Ishikawa (cell line): ENCODE measurements at regions not wholly inside any gene's neighbourhood (a gene's known extent, or its start where the extent isn't known, plus 50 kb on each side); places are given as distances from the start of the nearest gene placed in this dataset.

Experiments used
- CEBPB ChIP-seq: IDR thresholded peaks from 2 replicates; pipeline ENCODE4 v1.6.1; 2012
- CREB1 ChIP-seq: IDR thresholded peaks from 2 replicates; pipeline ENCODE4 v1.6.1; 2012; ENCODE audit warnings: low read depth
- EGR1 ChIP-seq: IDR thresholded peaks from 2 replicates; pipeline ENCODE4 v1.6.1; 2012
- EP300 ChIP-seq: IDR thresholded peaks from 2 replicates; pipeline ENCODE4 v1.6.1; 2012; ENCODE audit warnings: borderline replicate concordance
- FOXM1 ChIP-seq: IDR thresholded peaks from 2 replicates; pipeline ENCODE4 v1.6.1; 2012; ENCODE audit warnings: low read depth, borderline replicate concordance
- NFIC ChIP-seq: IDR thresholded peaks from 2 replicates; pipeline ENCODE4 v1.6.1; 2012
- RAD21 ChIP-seq: IDR thresholded peaks from 2 replicates; pipeline ENCODE4 v1.6.1; 2012; ENCODE audit warnings: low read depth
- TAF1 ChIP-seq: IDR thresholded peaks from 2 replicates; pipeline ENCODE4 v1.6.1; 2012; ENCODE audit warnings: low read depth, mild to moderate bottlenecking
- TCF12 ChIP-seq: IDR thresholded peaks from 2 replicates; pipeline ENCODE4 v1.6.1; 2012; ENCODE audit warnings: low read depth
- TEAD4 ChIP-seq: IDR thresholded peaks from 2 replicates; pipeline ENCODE4 v1.6.1; 2012
- YY1 ChIP-seq: IDR thresholded peaks from 2 replicates; pipeline ENCODE4 v1.6.1; 2012; ENCODE audit warnings: low read depth
- ZBTB7A ChIP-seq: IDR thresholded peaks from 2 replicates; pipeline ENCODE4 v1.6.1; 2012; ENCODE audit warnings: low read depth
- TF ChIP-seq, protein P1 (sequence below): IDR thresholded peaks from 2 replicates; pipeline ENCODE4 v1.6.1; 2012
- TF ChIP-seq, protein P2 (sequence below): IDR thresholded peaks from 2 replicates; pipeline ENCODE4 v1.6.1; 2012
- TF ChIP-seq, protein P3 (sequence below): IDR thresholded peaks from 2 replicates; pipeline ENCODE4 v1.6.1; 2012; ENCODE audit warnings: low read depth, mild to moderate bottlenecking

DNA sequence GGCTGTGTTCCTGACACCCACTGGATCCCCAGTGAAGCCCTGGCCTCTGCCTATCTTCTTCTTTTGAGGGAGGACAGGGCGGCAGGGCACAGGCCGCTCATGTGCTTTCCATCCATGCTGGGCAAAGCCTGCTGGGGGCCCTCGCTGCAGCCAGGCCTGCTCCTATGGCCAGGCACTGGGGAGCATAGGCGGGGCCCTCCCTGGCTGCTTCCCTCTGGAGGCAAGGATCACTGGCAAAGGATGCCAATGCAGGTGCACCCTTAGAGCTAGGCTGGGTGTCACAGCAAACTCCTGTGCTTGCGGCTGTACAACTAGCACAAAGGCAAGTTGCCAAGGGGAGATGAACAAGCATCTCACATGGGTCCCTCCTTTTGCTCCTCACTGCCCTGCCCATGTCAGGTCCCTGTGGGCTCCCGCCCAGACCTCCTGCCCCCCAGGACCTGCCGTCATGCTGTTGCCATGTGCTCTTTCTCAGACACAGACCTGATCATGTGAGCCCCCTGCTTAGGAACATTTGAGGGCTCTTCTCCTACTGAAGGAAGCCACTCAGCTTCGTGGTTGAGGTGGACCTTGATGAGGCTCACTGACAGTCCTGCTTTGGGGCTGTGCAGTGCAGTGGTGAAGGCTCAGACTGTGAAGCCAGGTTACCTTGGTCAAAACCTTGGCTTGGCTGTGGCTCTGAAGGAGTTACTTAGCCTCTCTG, 393.6 kb downstream of the PTPRU start:
- no peak for TF ChIP-seq FOXM1

DNA sequence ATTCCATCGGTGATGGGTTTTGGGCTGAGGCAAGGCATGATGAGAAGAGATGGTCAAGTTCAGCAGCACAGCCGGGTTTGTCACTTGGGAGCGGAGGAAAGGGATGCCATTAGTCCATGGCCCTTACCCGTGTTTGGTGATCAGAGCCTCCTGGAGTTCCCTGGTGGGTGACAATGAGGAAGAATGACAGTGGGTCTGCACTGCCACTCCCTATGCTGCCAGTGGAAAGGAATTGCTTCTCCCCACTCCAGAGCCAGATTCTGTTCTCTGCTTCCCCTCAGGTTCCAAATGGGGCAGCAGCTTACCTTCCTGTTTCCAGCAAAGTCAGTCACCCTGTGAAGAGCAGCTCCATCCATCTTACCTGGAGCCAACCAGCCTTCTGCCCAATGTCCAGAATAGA, 393.1 kb downstream of the PTPRU start:
- TF ChIP-seq ZBTB7A (no peak), FOXM1 (no peak), TAF1 (no peak), TCF12 (no peak), TEAD4 (no peak), YY1 (no peak), CREB1 (no peak), RAD21 (no peak)
- TF ChIP-seq, protein P1, sequence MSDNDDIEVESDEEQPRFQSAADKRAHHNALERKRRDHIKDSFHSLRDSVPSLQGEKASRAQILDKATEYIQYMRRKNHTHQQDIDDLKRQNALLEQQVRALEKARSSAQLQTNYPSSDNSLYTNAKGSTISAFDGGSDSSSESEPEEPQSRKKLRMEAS = no peak
- TF ChIP-seq, protein P2, sequence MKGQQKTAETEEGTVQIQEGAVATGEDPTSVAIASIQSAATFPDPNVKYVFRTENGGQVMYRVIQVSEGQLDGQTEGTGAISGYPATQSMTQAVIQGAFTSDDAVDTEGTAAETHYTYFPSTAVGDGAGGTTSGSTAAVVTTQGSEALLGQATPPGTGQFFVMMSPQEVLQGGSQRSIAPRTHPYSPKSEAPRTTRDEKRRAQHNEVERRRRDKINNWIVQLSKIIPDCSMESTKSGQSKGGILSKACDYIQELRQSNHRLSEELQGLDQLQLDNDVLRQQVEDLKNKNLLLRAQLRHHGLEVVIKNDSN = no peak

DNA sequence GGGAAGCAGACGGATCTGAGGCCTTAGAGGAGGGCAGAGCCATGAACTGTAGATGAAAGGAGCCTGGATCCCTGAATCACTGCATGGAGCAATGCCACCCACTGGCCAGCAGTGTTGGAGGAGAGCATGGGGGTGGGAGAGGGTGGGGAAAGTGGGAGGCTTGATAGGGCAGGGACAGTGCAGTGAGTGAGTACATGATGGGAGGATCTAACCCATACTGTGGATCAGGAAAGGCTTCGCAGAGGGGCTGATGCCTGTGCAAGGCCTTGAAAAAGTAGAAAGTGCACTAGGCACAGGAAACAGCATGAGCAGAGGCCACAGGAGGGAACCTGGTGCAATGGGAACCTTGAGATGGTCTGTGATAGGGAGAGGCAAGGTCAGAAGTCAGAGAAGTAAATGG, 391.9 kb downstream of the PTPRU start:
- TF ChIP-seq, protein P3, sequence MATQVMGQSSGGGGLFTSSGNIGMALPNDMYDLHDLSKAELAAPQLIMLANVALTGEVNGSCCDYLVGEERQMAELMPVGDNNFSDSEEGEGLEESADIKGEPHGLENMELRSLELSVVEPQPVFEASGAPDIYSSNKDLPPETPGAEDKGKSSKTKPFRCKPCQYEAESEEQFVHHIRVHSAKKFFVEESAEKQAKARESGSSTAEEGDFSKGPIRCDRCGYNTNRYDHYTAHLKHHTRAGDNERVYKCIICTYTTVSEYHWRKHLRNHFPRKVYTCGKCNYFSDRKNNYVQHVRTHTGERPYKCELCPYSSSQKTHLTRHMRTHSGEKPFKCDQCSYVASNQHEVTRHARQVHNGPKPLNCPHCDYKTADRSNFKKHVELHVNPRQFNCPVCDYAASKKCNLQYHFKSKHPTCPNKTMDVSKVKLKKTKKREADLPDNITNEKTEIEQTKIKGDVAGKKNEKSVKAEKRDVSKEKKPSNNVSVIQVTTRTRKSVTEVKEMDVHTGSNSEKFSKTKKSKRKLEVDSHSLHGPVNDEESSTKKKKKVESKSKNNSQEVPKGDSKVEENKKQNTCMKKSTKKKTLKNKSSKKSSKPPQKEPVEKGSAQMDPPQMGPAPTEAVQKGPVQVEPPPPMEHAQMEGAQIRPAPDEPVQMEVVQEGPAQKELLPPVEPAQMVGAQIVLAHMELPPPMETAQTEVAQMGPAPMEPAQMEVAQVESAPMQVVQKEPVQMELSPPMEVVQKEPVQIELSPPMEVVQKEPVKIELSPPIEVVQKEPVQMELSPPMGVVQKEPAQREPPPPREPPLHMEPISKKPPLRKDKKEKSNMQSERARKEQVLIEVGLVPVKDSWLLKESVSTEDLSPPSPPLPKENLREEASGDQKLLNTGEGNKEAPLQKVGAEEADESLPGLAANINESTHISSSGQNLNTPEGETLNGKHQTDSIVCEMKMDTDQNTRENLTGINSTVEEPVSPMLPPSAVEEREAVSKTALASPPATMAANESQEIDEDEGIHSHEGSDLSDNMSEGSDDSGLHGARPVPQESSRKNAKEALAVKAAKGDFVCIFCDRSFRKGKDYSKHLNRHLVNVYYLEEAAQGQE = no peak
- TF ChIP-seq ZBTB7A (no peak), TAF1 (no peak), NFIC (no peak), TCF12 (no peak), FOXM1 (no peak), TEAD4 (no peak), CEBPB (no peak), CREB1 (no peak), RAD21 (no peak), EGR1 (no peak)

DNA sequence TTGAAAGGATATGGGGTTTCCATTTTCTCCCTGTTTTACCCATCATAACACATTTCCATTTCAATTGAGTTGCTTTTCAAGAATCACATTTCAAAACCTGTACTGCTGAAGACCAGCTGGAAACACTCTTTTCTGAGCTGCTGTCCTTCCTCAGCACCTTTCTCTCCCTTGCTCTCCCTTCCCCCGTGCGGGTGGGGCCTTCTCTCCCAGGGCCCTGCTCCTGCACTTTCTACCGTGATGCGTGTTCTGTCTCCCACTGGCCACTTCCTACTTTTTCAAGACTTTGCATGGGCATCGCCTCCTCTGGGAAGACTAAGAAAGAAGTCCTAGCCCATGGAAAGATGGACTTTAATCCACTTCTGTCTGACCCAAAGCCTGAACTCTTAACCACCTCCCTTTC, 390.4 kb downstream of the PTPRU start:
- no peak for TF ChIP-seq YY1

DNA sequence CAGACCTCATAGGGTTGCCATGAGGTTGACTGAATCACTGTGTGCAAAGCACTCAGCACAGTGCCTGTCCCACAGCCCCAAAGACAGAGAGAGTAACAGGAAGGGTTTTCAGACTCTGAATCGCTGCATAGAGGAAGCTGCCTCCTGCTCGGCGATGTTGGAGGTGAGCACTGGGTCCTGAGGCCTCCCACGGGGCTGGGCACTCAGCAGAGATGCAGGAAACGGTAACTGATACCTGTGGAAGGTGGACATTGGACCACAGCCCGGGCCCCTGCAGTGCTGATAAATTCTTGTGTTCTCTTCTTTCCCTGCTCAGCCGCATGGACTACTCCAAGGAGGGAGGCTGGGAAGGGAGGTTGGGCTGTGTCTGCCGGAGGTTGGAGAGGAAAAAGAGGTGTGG, 389.7 kb downstream of the PTPRU start:
- no peak for TF ChIP-seq FOXM1
- TF ChIP-seq NFIC = peak; percentile 50; the same call in 1 of the 2 replicates
- no peak; the same call in 1 of the 2 replicates for TF ChIP-seq TEAD4

DNA sequence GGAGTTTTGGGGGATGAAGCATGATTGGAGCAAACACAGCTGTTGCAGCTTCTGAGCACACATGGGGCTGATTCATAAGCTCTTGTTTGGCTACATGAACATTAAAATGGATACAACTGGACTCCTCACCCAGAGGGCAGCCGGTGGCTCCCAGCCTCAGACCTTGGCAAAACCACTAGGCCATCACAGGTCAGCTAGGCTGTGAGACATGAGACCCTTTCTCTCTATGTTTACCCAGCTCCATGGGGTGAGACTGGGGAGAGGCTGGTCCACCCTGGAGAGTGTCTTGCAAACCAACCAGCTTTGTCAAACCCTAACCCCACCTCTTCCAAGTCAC, 388.7 kb downstream of the PTPRU start:
- TF ChIP-seq CEBPB = no peak
- no peak for TF ChIP-seq RAD21
- TF ChIP-seq YY1 = no peak
- TF ChIP-seq TCF12 = no peak
- TF ChIP-seq EGR1 = no peak
- TF ChIP-seq, protein P2 = no peak
- TF ChIP-seq, protein P3 = no peak
- no peak for TF ChIP-seq ZBTB7A
- TF ChIP-seq EP300 = no peak
- no peak for TF ChIP-seq NFIC
- TF ChIP-seq FOXM1 = no peak

DNA sequence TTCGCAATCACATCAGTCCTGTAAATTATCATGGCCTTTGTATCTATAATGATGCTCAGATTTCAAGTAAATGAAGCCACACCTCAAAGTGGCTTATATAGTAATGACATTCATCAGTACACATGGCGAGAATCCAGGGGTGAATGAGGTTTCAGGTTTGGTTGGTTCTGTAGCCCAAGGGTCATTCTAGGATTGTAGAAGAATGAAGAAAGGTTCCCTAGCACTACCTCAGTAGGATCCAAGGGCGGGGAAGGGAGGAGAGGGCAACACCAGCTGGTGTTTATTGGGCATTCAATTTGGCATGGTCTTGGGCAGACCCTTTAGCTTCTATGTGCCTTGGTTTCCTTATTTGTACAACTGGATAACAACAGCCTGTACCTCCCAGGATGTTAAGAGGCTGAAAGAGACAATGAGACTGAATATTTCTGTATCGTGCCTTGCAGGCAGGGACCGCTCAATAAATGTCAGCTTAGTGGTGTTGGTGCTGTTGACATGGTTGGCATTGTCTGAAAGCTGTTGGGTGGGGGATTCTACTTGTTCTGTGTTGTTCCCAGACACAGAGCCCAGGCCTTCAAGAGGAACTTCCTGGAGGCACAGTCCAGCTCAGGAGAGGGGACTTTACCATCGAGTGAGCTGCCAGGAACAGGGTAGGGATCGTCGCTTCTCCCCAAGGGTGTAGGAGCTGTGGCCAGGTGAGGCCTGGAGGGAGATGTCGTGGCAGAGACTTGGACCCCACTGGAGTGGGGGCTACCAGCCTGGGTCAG, 388.2 kb downstream of the PTPRU start:
- TF ChIP-seq ZBTB7A (no peak), TCF12 (no peak), EGR1 (no peak), EP300 (no peak), TEAD4 (no peak), CREB1 (no peak), NFIC (no peak), FOXM1 (no peak), YY1 (no peak), RAD21 (no peak), TAF1 (no peak)
- TF ChIP-seq, protein P1 = no peak
- TF ChIP-seq, protein P2 = no peak
- TF ChIP-seq, protein P3 = no peak
